NCI-H2107 treated with DMSO at 0.1 percent for 48 hours (cell line): ENCODE measurements at regions not wholly inside any gene's neighbourhood (a gene's known extent, or its start where the extent isn't known, plus 50 kb on each side); places are given as distances from the start of the nearest gene placed in this dataset.
"Not testable (repeated sequence)": the region's sequence is repeated elsewhere in the genome, so short reads cannot be mapped to it uniquely, and the experiment has no call there.

ENCODE experiments used
- DNase-seq: peaks from one replicate; lab custom pipeline; 2025; ENCODE audit not compliant: unreplicated experiment; lab: John Stamatoyannopoulos, UW

- no peak for DNase-seq
Measured at GRCh38 chr5:101278011-101278687, 375.1 kb upstream of the ST8SIA4 start.

GRCh38 chr5:101271945-101272344 lies 368.9 kb upstream of the ST8SIA4 start:
- DNase-seq, result no peak

- no peak for DNase-seq
Measured at GRCh38 chr5:101271416-101271815, 368.3 kb upstream of the ST8SIA4 start.

- DNase-seq, result no peak
Measured at GRCh38 chr5:101260857-101261256, 357.8 kb upstream of the ST8SIA4 start.

GRCh38 chr5:101253096-101253495 lies 350.0 kb upstream of the ST8SIA4 start:
- DNase-seq, result no peak

GRCh38 chr5:101244621-101245020 lies 341.5 kb upstream of the ST8SIA4 start:
- no peak for DNase-seq

- no peak for DNase-seq
Measured at GRCh38 chr5:101212942-101213514, 309.9 kb upstream of the ST8SIA4 start.

- no peak for DNase-seq
Measured at GRCh38 chr5:101206534-101206933, 303.5 kb upstream of the ST8SIA4 start.

GRCh38 chr5:101205065-101205464 lies 302.0 kb upstream of the ST8SIA4 start:
- not testable (repeated sequence) for DNase-seq

GRCh38 chr5:101180365-101180764 lies 277.3 kb upstream of the ST8SIA4 start:
- not testable (repeated sequence) for DNase-seq

GRCh38 chr5:101176605-101177004 lies 273.5 kb upstream of the ST8SIA4 start:
- DNase-seq, result no peak

- DNase-seq, result no peak
Measured at GRCh38 chr5:101174981-101175380, 271.9 kb upstream of the ST8SIA4 start.

GRCh38 chr5:101163088-101163487 lies 260.0 kb upstream of the ST8SIA4 start:
- no peak for DNase-seq

GRCh38 chr5:101160002-101160401 lies 256.9 kb upstream of the ST8SIA4 start:
- DNase-seq, result no peak

- DNase-seq, result no peak
Measured at GRCh38 chr5:101159006-101159405, 255.9 kb upstream of the ST8SIA4 start.

GRCh38 chr5:101153526-101153925 lies 250.4 kb upstream of the ST8SIA4 start:
- DNase-seq, result no peak

- DNase-seq, result no peak
Measured at GRCh38 chr5:101143526-101143925, 240.4 kb upstream of the ST8SIA4 start.

- DNase-seq, result no peak
Measured at GRCh38 chr5:101142102-101142501, 239.0 kb upstream of the ST8SIA4 start.

- DNase-seq, result no peak
Measured at GRCh38 chr5:101136454-101136853, 233.4 kb upstream of the ST8SIA4 start.

- DNase-seq, result no peak
Measured at GRCh38 chr5:101123363-101123762, 220.3 kb upstream of the ST8SIA4 start.

- no peak for DNase-seq
Measured at GRCh38 chr5:101112645-101113044, 209.6 kb upstream of the ST8SIA4 start.

- DNase-seq, result no peak
Measured at GRCh38 chr5:101103874-101104273, 200.8 kb upstream of the ST8SIA4 start.

- no peak for DNase-seq
Measured at GRCh38 chr5:101102506-101102905, 199.4 kb upstream of the ST8SIA4 start.
